Small intestine (tissue), 7 donors: ENCODE measurements at regions not wholly inside any gene's neighbourhood (a gene's known extent, or its start where the extent isn't known, plus 50 kb on each side); places are given as distances from the start of the nearest gene placed in this dataset.

Experiments
- DNase-seq, 2 donors: peaks; one replicate each; pipeline versions ENCODE4 v3.0.0 to v3.0.0-alpha.2; 2013
- FAIRE-seq: peaks from 2 replicates; lab custom pipeline; 2012; peaks lifted over from hg19 to GRCh38; lab: Jason Lieb, UNC
- H3K27ac ChIP-seq, 3 donors: one replicate each; pipeline ENCODE4 v1.5.1; 2013; ENCODE audit warnings: low read length in 2 of 3, mild to moderate bottlenecking in 2 of 3, control low read depth in 1 of 3, inconsistent platforms in 1 of 3, low read depth in 1 of 3, moderate library complexity in 1 of 3
- H3K27me3 ChIP-seq, 3 donors: one replicate each; pipeline ENCODE4 v1.6.1; 2013; ENCODE audit warnings: low read length in 3 of 3, inconsistent platforms in 1 of 3; ENCODE audit not compliant: control insufficient read depth in 3 of 3, insufficient read depth in 3 of 3
- H3K36me3 ChIP-seq, 3 donors: one replicate each; pipeline ENCODE4 v1.6.1; 2013; ENCODE audit warnings: low read length in 3 of 3, inconsistent platforms in 1 of 3, low read depth in 1 of 3, mild to moderate bottlenecking in 1 of 3, moderate library complexity in 1 of 3; ENCODE audit not compliant: control insufficient read depth in 3 of 3, insufficient read depth in 2 of 3
- H3K4me1 ChIP-seq, 3 donors: one replicate each; pipeline ENCODE4 v1.6.1; 2013; ENCODE audit warnings: low read length in 2 of 3, inconsistent platforms in 1 of 3, low read depth in 1 of 3, mild to moderate bottlenecking in 1 of 3, moderate library complexity in 1 of 3; ENCODE audit not compliant: control insufficient read depth in 3 of 3, insufficient read depth in 2 of 3
- H3K4me3 ChIP-seq, 3 donors: one replicate each; pipeline ENCODE4 v1.5.1; 2013; ENCODE audit warnings: low read length in 3 of 3, control low read depth in 1 of 3, inconsistent platforms in 1 of 3, low read depth in 1 of 3, mild to moderate bottlenecking in 1 of 3, moderate library complexity in 1 of 3
- H3K9me3 ChIP-seq, 2 donors: one replicate each; pipeline ENCODE4 v1.6.1; 2013; ENCODE audit warnings: low read depth in 1 of 2, low read length in 1 of 2; ENCODE audit not compliant: control insufficient read depth in 2 of 2, insufficient read depth in 1 of 2
- WGBS, 3 donors: extraction: QIAGEN DNeasy Blood & Tissue Kit; methylation state at CpG; one replicate each; pipeline ENCODE4 v1.1.7; 2013; 5-methylcytosine and 5-hydroxymethylcytosine counted together
- donor health status: healthy with polysubstance abuse.
- donor health status: control.
- donor health status: control.
- donor health status: Bipolar disorder and iron deficiency.
- donor health status: healthy.

GRCh38 chr21:19900149-19900548 is 1098.1 kb upstream of the NCAM2 start:
- Histone ChIP-seq H3K4me3 (no peak overlapping the region), H3K27me3 (no peaks in the 10 kb centered on the region), H3K27ac (no peak overlapping the region), H3K36me3 (no peaks in the 10 kb centered on the region), H3K9me3 (no peaks in the 10 kb centered on the region), H3K4me1 (no peaks in the 10 kb centered on the region)
- FAIRE-seq (no peak), DNase-seq (no peak)
- 94 to 97% (median 96%) methylated on average over 10 of the region's 10 CpGs for WGBS, 3 donors

GRCh38 chr21:19908390-19908789 is 1089.8 kb upstream of the NCAM2 start:
- no peaks in the 10 kb centered on the region for H3K36me3 ChIP-seq
- no peaks in the 10 kb centered on the region for H3K27me3 ChIP-seq
- DNase-seq (no peak), FAIRE-seq (no peak)
- 32 to 53% (median 47%) methylated on average over 1 of the region's 1 CpG for WGBS, 3 donors
- no peak overlapping the region for H3K4me3 ChIP-seq
- no peaks in the 10 kb centered on the region for H3K9me3 ChIP-seq
- no peaks in the 10 kb centered on the region for H3K4me1 ChIP-seq
- H3K27ac ChIP-seq: no peak overlapping the region

- H3K4me1 ChIP-seq: no peaks in the 10 kb centered on the region
- whole genome bisulfite sequencing, 3 donors: 23 to 59% (median 55%) methylated on average over 6 of the region's 6 CpGs
- no peaks in the 10 kb centered on the region for H3K36me3 ChIP-seq
- H3K9me3 ChIP-seq: no peaks in the 10 kb centered on the region
- H3K27me3 ChIP-seq: no peaks in the 10 kb centered on the region
- FAIRE-seq (no peak), DNase-seq (peak in 1 of 2 donors; percentile 30)
- H3K4me3 ChIP-seq: no peak overlapping the region
- no peak overlapping the region for H3K27ac ChIP-seq
Measured at GRCh38 chr21:19914028-19914427, 1084.2 kb upstream of the NCAM2 start.

GRCh38 chr21:19921211-19921610 is 1077.0 kb upstream of the NCAM2 start:
- Histone ChIP-seq H3K4me3 (no peak overlapping the region), H3K9me3 (no peaks in the 10 kb centered on the region), H3K4me1 (peaks cover 0 to 5% (median 0%) of the 10 kb centered on the region in 3 donors), H3K27me3 (no peaks in the 10 kb centered on the region), H3K36me3 (no peaks in the 10 kb centered on the region), H3K27ac (peak overlapping the region in 1 of 3 donors; percentile 3)
- FAIRE-seq: peak; percentile 49
- no peak for DNase-seq

GRCh38 chr21:19922122-19922521 is 1076.1 kb upstream of the NCAM2 start:
- Histone ChIP-seq H3K4me3 (no peak overlapping the region), H3K4me1 (peaks cover 0 to 5% (median 0%) of the 10 kb centered on the region in 3 donors), H3K36me3 (no peaks in the 10 kb centered on the region), H3K27ac (peak overlapping the region in 1 of 3 donors; percentile 3), H3K27me3 (no peaks in the 10 kb centered on the region), H3K9me3 (no peaks in the 10 kb centered on the region)
- FAIRE-seq (no peak), DNase-seq (no peak)
- WGBS, 3 donors: 73 to 89% (median 85%) methylated on average over 3 of the region's 3 CpGs

- WGBS, 3 donors: 75 to 84% (median 79%) methylated on average over 6 of the region's 6 CpGs
- no peaks in the 10 kb centered on the region for H3K36me3 ChIP-seq
- no peaks in the 10 kb centered on the region for H3K27me3 ChIP-seq
- no peak overlapping the region for H3K27ac ChIP-seq
- DNase-seq (no peak), FAIRE-seq (no peak)
- no peak overlapping the region for H3K4me3 ChIP-seq
- H3K4me1 ChIP-seq: no peaks in the 10 kb centered on the region
- no peaks in the 10 kb centered on the region for H3K9me3 ChIP-seq
Measured at GRCh38 chr21:19935467-19935866, 1062.7 kb upstream of the NCAM2 start.

- no peak for FAIRE-seq
Measured at GRCh38 chr21:19937619-19938018, 1060.6 kb upstream of the NCAM2 start.

GRCh38 chr21:19941626-19942025 is 1056.6 kb upstream of the NCAM2 start:
- Histone ChIP-seq H3K9me3 (peaks cover 0 to 3% of the 10 kb centered on the region in 2 donors), H3K27ac (no peak overlapping the region), H3K4me3 (no peak overlapping the region), H3K27me3 (no peaks in the 10 kb centered on the region), H3K4me1 (no peaks in the 10 kb centered on the region), H3K36me3 (no peaks in the 10 kb centered on the region)
- no peak for DNase-seq
- FAIRE-seq: no peak

More at GRCh38 chr21:19937619-19938018, 1060.6 kb upstream of the NCAM2 start:
- no peaks in the 10 kb centered on the region for H3K36me3 ChIP-seq
- H3K27me3 ChIP-seq: no peaks in the 10 kb centered on the region
- H3K27ac ChIP-seq: no peak overlapping the region
- no peak overlapping the region for H3K4me3 ChIP-seq
- H3K9me3 ChIP-seq: no peaks in the 10 kb centered on the region
- 73 to 76% (median 74%) methylated on average over 4 of the region's 4 CpGs for WGBS, 3 donors
- no peak for DNase-seq
- H3K4me1 ChIP-seq: no peaks in the 10 kb centered on the region

GRCh38 chr21:19950347-19950746 is 1047.9 kb upstream of the NCAM2 start:
- no peaks in the 10 kb centered on the region for H3K9me3 ChIP-seq
- no peaks in the 10 kb centered on the region for H3K4me1 ChIP-seq
- H3K27ac ChIP-seq: no peak overlapping the region
- H3K27me3 ChIP-seq: no peaks in the 10 kb centered on the region
- no peak overlapping the region for H3K4me3 ChIP-seq
- 90 to 93% (median 91%) methylated on average over 2 of the region's 2 CpGs for WGBS, 3 donors
- FAIRE-seq: no peak
- no peak for DNase-seq
- H3K36me3 ChIP-seq: no peaks in the 10 kb centered on the region
